ENCODE measurements at regions not wholly inside any gene's neighbourhood (a gene's known extent, or its start where the extent isn't known, plus 50 kb on each side); places are given as distances from the start of the nearest gene placed in this dataset.

DNA sequence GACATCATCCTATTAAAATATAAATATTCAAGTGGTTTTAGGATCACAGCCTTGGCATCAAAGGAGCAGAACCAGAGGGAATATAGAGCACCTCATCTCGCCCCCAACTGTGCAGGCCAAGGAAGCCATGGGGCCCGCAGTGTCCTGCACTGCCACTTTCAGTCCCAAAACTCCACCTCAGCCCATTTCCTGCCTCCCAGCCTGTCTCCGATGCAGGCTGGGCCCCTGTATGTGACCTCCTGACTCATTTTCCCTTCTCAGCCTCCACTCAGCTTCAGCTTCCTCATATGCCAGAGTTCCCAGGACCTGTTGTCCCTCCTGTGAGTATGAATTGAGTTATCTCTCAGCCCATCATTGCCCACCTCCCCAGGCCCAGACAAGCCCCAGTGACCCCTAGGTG is 72.9 kb upstream of the GLI2 start:
- DNase-seq (ENCODE audit: low read depth) = no peak
- TF ChIP-seq, protein P1, sequence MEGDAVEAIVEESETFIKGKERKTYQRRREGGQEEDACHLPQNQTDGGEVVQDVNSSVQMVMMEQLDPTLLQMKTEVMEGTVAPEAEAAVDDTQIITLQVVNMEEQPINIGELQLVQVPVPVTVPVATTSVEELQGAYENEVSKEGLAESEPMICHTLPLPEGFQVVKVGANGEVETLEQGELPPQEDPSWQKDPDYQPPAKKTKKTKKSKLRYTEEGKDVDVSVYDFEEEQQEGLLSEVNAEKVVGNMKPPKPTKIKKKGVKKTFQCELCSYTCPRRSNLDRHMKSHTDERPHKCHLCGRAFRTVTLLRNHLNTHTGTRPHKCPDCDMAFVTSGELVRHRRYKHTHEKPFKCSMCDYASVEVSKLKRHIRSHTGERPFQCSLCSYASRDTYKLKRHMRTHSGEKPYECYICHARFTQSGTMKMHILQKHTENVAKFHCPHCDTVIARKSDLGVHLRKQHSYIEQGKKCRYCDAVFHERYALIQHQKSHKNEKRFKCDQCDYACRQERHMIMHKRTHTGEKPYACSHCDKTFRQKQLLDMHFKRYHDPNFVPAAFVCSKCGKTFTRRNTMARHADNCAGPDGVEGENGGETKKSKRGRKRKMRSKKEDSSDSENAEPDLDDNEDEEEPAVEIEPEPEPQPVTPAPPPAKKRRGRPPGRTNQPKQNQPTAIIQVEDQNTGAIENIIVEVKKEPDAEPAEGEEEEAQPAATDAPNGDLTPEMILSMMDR (conservative IDR thresholded peaks at IDR 0.05; ENCODE audit: low read depth, low read length) = no peak
- no peak overlapping the region for H3K4me3 ChIP-seq (ENCODE audit: low read length)

DNA sequence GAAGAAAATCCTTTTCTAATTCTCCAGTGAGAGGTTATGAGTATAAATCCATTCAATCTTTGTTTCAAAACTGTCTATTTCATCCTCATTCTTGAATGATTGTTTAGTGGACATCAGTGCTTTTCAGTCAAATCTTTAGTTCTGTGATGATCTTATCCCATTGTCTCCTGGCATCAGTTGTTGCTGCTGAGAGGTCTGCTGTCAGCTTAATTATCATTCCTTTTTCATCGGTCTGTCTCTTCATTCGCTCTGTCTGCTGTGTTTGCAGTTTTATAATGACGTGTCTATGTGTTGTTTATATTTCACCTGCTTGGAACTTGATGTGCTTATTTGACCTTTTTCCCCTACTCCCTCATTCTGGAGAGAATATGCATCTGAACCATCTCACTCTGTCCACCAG is 69.2 kb upstream of the GLI2 start:
- DNase-seq (ENCODE audit: low read depth) = no peak
- no peak overlapping the region for H3K4me3 ChIP-seq (ENCODE audit: low read length)
- TF ChIP-seq, protein P1 (conservative IDR thresholded peaks at IDR 0.05; ENCODE audit: low read depth, low read length) = no peak

DNA sequence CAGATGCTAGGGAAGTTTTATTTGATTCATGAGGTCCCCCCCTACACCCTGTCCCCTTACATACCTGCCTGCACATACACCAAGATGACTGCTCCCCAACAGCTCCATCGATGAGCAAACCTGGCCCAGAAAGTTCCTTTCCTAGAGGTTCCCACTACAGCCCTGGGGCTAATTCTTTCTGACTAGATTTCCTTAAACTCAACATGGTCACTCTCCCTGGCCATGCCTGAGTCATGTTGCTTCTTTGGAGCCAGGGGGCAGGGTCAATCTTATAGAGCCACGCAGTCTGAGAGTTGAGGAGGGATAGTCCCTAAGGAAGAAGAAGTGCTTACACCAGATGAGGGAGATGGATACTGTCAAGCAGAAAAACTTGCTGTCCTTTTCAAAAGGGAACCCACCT is 67.7 kb upstream of the GLI2 start:
- TF ChIP-seq, protein P1 (conservative IDR thresholded peaks at IDR 0.05; ENCODE audit: low read depth, low read length) = no peak
- no peak for DNase-seq (ENCODE audit: low read depth)
- H3K4me3 ChIP-seq (ENCODE audit: low read length) = no peak overlapping the region

DNA sequence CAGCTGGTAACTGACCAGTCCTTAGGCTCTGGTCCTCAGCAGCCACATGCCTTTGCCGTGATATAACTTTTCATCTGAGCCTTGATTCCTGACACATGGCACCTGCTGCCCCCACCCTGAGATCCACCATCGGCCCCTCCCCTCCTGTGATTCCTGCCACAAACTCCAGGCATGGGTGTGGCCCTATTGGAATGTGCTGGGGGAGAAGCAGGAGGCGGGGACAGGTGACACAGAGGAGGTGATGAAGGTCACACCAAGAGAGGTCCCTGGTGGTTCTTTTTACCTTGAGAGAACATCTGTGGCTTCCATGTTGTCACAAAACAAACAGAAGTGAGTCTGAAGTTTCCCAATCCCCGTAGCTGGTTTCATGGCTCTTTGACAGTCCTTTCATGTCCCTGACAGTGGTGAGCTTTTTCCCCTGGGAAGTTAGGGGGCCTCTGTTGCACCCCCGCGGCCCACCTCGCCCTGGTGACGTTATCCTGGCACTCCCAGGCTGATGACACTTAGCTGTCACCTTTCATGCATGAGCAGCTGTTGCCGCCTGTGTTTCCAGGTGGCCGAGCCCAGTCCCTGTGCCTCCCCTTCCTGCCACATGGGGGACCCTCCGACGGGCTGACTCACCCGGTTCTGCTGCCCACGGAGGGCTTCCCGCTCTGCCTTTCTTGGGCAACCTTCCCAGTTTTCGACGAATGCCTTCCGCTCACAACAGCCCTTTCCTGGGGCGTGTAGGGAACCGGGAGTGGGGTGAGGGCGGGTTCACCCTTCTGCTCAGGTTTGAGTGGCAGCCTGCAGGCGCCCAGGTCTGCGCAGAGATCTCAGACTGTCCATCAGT is 66.3 kb upstream of the GLI2 start:
- H3K4me3 ChIP-seq (ENCODE audit: low read length) = no peak overlapping the region
- DNase-seq (ENCODE audit: low read depth) = no peak
- TF ChIP-seq, protein P1 (conservative IDR thresholded peaks at IDR 0.05; ENCODE audit: low read depth, low read length) = peak; percentile 60

DNA sequence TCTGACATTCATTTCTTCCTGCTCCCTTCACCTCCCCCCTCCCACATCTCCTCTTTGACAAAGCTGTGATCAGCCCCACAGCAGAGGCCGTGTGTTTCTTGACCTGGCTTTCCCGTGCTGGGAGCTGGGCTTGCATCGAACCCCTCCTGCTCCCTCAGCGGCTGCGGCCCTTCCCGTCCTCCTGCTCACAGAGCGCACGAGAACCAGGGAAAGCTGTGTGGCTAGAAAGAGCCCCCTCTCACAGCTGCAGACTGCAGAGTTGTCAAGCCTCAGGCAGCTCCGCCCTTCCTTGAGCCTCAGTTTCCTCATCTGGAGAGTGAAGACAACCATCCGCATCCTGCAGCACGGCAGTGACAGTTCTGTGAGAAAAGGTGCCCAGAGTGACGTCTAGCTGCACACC is 65.7 kb upstream of the GLI2 start:
- no peak for DNase-seq (ENCODE audit: low read depth)
- TF ChIP-seq, protein P1 (conservative IDR thresholded peaks at IDR 0.05; ENCODE audit: low read depth, low read length) = no peak
- H3K4me3 ChIP-seq (ENCODE audit: low read length) = no peak overlapping the region

DNA sequence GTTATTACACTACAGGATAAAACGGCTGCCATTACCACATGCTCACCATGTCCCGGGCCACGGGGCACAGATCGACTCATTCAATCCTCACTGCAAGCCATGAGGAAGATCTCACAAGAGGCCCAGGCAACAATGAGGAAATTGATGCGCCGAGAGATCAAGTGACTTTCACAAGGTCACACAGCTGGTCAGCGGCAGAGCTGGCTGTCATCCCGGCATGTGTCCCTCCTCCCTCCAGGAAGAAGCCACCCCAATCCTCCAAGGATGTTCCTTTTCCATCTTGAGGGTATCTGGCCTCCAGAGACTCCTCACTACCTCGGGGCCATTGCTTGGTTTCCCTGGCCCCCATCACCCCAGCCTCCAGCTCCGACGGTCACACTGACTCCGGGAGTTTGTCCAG is 65.3 kb upstream of the GLI2 start:
- no peak for DNase-seq (ENCODE audit: low read depth)
- TF ChIP-seq, protein P1 (conservative IDR thresholded peaks at IDR 0.05; ENCODE audit: low read depth, low read length) = no peak
- no peak overlapping the region for H3K4me3 ChIP-seq (ENCODE audit: low read length)
